ENCODE measurements at regions not wholly inside any gene's neighbourhood (a gene's known extent, or its start where the extent isn't known, plus 50 kb on each side); places are given as distances from the start of the nearest gene placed in this dataset.
"Not testable (repeated sequence)": the region's sequence is repeated elsewhere in the genome, so short reads cannot be mapped to it uniquely, and the experiment has no call there.

GRCh38 chrX:10469-11458 lies 270.4 kb upstream of the PLCXD1 start:
- FAIRE-seq; DNase-seq (ENCODE audit: low spot score in 2 of 2): not testable (repeated sequence)

GRCh38 chrX:13821-14443 lies 267.2 kb upstream of the PLCXD1 start:
- DNase-seq (ENCODE audit: low spot score in 2 of 2); FAIRE-seq: not testable (repeated sequence)

- DNase-seq (ENCODE audit: low spot score in 2 of 2); FAIRE-seq: not testable (repeated sequence)
These were observed 266.7 kb upstream of the PLCXD1 start for GRCh38 chrX:14452-14851.

DNA sequence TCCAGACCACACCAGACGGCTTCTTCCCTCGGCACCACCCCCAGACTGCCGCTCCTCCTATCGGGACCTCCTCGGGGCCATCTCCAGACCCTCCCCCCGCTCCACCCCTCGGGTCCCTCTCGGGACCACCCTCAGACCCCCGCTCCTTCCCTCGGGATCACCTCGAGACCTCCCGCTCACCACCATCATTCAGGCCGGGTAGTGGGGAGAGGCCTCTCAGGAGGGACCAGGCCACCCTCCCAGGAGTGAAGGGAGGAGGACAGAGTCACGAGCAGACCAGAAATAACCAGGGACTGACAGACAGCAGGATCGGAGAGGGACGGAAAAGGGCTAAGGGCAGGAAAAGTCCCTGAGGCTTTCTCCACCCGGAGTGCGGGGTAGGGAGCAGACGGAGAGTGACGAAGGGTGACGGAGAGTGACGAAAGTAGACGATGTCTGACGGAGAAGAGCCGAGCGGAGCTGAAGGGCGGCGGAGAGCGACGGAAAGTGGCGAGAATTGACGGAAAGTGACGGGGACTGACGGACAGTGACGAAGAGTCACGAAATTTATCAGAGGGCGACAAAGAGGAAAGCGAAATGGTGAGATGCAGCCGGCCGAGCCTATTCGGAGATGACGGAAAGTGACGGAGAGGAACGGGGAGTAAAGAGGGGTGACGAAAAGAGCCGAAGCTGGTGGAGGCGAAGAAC lies 262.3 kb upstream of the PLCXD1 start:
- not testable (repeated sequence) for DNase-seq (ENCODE audit: low spot score in 2 of 2); FAIRE-seq

- FAIRE-seq; DNase-seq (ENCODE audit: low spot score in 2 of 2): not testable (repeated sequence)
These were observed 261.7 kb upstream of the PLCXD1 start for GRCh38 chrX:19455-19827.

- FAIRE-seq (no peak), DNase-seq (ENCODE audit: low spot score in 2 of 2) (peak in 1 of 2 donors; percentile 16)
These were observed 261.1 kb upstream of the PLCXD1 start for GRCh38 chrX:19912-20571.

DNA sequence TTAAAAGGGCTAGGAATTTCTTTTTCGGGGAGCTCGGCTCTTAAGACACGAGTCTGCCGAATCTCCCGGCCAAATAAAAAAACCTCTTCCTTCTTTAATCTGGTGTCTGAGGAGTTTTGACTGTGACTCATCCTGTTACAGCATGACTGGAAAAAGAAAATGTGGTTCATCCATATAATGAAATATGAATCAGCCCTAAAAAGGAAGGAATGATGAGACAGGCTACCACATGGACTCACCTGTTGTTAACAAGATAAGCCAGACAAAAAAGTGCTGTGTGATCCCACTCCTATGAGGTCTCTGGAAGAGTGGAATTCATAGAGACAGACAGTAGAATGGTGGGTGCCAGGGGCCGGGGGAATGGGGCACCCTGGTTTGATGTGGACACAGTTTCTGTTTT lies 257.0 kb upstream of the PLCXD1 start:
- not testable (repeated sequence) for DNase-seq (ENCODE audit: low spot score in 2 of 2); FAIRE-seq

Measured in frontal cortex (tissue), 3 donors.